PC-3 (cell line): ENCODE measurements at regions not wholly inside any gene's neighbourhood (a gene's known extent, or its start where the extent isn't known, plus 50 kb on each side); places are given as distances from the start of the nearest gene placed in this dataset.

Source experiments
- CTCF ChIP-seq: fragments of 300-600 bp; sonication (generic); conservative IDR thresholded peaks from 2 replicates; pipeline ENCODE4 v1.5.1; 2017; ENCODE audit warnings: antibody characterized with exemption, low read depth, mild to moderate bottlenecking, low read length
- EZH2 ChIP-seq: fragments of 300-600 bp; sonication (generic); IDR thresholded peaks from one replicate; pipeline ENCODE4 v1.6.1; 2017; ENCODE audit warnings: antibody characterized with exemption, mild to moderate bottlenecking, low read length; ENCODE audit not compliant: unreplicated experiment
- EZH2phosphoT487 ChIP-seq: fragments of 300-600 bp; sonication (generic); IDR thresholded peaks from 2 replicates; pipeline ENCODE4 v1.6.1; 2018; ENCODE audit warnings: mild to moderate bottlenecking, antibody characterized with exemption, low read length, borderline replicate concordance

- TF ChIP-seq CTCF (no peak), EZH2phosphoT487 (no peak), EZH2 (no peak)
Measured at GRCh38 chr1:82161700-82162141, 361.0 kb downstream of the ADGRL2 start.
